Uterus (tissue), 3 donors: ENCODE measurements at regions not wholly inside any gene's neighbourhood (a gene's known extent, or its start where the extent isn't known, plus 50 kb on each side); places are given as distances from the start of the nearest gene placed in this dataset.

Source experiments
- DNase-seq, 2 donors: peaks; one replicate each; pipeline ENCODE4 v3.0.0-alpha.2; 2019 to 2020
- H3K27ac ChIP-seq, 2 donors: fragments of 200-600 bp; sonication (generic); 1 replicate in 1 of 2; 2 replicates in 1 of 2; pipeline ENCODE4 v1.5.1; 2016 to 2018
- H3K27me3 ChIP-seq, 2 donors: fragments of 200-600 bp; sonication (generic); one replicate each; pipeline ENCODE4 v1.5.1; 2018 to 2019; ENCODE audit warnings: control low read depth in 1 of 2
- H3K36me3 ChIP-seq, 2 donors: fragments of 200-600 bp; sonication (generic); one replicate each; pipeline ENCODE4 v1.5.1; 2019; ENCODE audit warnings: control low read depth in 1 of 2
- H3K4me1 ChIP-seq, 2 donors: fragments of 200-600 bp; sonication (generic); one replicate each; pipeline ENCODE4 v1.5.1; 2018 to 2019; ENCODE audit warnings: control low read depth in 1 of 2
- H3K4me3 ChIP-seq, 2 donors: fragments of 200-600 bp; sonication (generic); 1 replicate in 1 of 2; 2 replicates in 1 of 2; pipeline ENCODE4 v1.5.1; 2018 to 2019; ENCODE audit warnings: mild to moderate bottlenecking in 1 of 2
- H3K9me3 ChIP-seq, 2 donors: fragments of 200-600 bp; sonication (generic); one replicate each; pipeline ENCODE4 v1.5.1; 2019; ENCODE audit warnings: control low read depth in 1 of 2
- POLR2A ChIP-seq, 2 donors: fragments of 450-650 bp; IDR thresholded peaks; one replicate each; pipeline ENCODE4 v1.6.1; 2016; ENCODE audit warnings: antibody characterized with exemption in 2 of 2, mild to moderate bottlenecking in 1 of 2, moderate library complexity in 1 of 2
- intact Hi-C: fragments of 100-400 bp; cut with DNase I; formaldehyde crosslinking; loops from one replicate; pipeline ENCODE4 v1.15.1; 2023; ENCODE audit warnings: low total_unique reads
- TF ChIP-seq, protein P1 (sequence below), 4 experiments: fragments of 200-600 bp in 2 of 4; fragments of 450-650 bp in 2 of 4; sonication (generic) in 2 of 4; IDR thresholded peaks; one replicate each; pipeline ENCODE4 v1.5.1; 2016 to 2019; ENCODE audit warnings: antibody characterized with exemption in 4 of 4, mild to moderate bottlenecking in 2 of 4, moderate library complexity in 1 of 4
- donor health status: DM: yes; HTN: yes; CAD: no.

DNA sequence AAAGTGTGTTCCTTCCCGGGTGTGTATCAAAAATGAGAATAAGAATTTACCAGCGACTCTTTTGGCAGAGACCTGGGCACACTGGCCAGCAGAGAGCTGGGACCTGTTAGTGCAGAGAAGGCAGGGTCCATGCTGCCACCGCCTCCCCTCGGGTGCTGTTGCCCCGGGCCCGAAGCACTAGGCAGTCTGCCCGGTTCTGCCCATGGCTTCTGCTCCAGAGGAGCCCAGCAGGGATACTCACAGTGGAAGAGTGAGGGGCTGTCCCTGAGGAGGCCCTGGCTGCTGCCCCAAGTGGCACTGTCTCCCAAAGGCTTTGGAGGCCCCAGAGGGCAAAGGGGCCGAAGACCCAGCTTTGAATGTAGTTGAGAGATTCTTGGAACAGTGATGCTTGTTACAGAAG lies 80.5 kb downstream of the MIS18A start:
- no peak for DNase-seq
- no peak for TF ChIP-seq POLR2A (IDR thresholded peaks at IDR 0.05)
- TF ChIP-seq, protein P1, sequence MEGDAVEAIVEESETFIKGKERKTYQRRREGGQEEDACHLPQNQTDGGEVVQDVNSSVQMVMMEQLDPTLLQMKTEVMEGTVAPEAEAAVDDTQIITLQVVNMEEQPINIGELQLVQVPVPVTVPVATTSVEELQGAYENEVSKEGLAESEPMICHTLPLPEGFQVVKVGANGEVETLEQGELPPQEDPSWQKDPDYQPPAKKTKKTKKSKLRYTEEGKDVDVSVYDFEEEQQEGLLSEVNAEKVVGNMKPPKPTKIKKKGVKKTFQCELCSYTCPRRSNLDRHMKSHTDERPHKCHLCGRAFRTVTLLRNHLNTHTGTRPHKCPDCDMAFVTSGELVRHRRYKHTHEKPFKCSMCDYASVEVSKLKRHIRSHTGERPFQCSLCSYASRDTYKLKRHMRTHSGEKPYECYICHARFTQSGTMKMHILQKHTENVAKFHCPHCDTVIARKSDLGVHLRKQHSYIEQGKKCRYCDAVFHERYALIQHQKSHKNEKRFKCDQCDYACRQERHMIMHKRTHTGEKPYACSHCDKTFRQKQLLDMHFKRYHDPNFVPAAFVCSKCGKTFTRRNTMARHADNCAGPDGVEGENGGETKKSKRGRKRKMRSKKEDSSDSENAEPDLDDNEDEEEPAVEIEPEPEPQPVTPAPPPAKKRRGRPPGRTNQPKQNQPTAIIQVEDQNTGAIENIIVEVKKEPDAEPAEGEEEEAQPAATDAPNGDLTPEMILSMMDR (IDR thresholded peaks at IDR 0.05) = no peak

DNA sequence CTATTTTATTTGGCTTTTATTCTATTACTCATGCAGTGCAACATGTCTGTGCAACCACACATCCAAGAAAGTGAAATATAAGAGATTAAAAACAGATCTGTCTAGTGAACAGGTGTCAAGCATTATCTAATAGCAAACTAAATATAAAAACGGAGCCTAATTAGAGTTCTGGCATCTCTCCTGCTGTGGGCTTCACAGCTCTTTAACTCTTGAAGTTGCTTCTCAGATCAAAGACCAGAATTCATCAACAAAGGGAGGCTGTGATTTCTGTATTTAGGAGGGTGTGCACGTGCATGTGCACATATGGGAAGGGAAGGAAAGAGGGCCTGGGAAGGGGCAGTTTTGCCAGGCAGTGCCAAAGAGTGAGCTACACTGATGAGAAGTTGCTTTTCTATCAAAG lies 81.0 kb downstream of the MIS18A start:
- Histone ChIP-seq H3K9me3 (no peaks in the 10 kb centered on the region), H3K27ac (no peak overlapping the region), H3K27me3 (no peaks in the 10 kb centered on the region), H3K4me1 (no peaks in the 10 kb centered on the region), H3K36me3 (no peaks in the 10 kb centered on the region), H3K4me3 (no peak overlapping the region)
- intact Hi-C loops = no loop called here
- no peak for DNase-seq
- no peak for TF ChIP-seq POLR2A (IDR thresholded peaks at IDR 0.05)
- TF ChIP-seq, protein P1 (IDR thresholded peaks at IDR 0.05) = no peak

More for the DNA sequence above, 80.5 kb downstream of the MIS18A start:
- Histone ChIP-seq H3K4me1 (no peaks in the 10 kb centered on the region), H3K27me3 (no peaks in the 10 kb centered on the region), H3K4me3 (no peak overlapping the region), H3K9me3 (no peaks in the 10 kb centered on the region), H3K27ac (no peak overlapping the region), H3K36me3 (no peaks in the 10 kb centered on the region)
- intact Hi-C loops = no loop called here

DNA sequence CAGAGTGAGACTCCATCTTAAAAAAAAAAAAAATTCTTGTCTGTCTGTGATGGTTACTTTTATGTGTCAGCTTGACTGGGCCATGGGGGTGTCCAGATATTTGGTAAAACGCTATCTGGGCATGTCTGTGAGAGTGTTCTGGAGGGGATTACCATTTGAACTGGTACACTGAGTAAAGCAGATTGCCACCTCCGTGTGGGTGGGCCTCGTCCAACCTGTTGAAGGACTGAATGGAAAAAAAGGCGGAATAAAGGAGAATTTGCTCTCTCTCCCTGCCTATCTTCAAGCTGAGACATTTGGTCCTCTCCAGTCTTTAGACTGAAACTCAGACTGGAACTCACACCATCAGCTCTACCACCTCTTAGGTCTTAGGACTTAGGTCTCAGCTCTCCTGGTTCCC lies 82.8 kb downstream of the MIS18A start:
- no peak overlapping the region for H3K27ac ChIP-seq
- intact Hi-C loops = no loop called here

DNA sequence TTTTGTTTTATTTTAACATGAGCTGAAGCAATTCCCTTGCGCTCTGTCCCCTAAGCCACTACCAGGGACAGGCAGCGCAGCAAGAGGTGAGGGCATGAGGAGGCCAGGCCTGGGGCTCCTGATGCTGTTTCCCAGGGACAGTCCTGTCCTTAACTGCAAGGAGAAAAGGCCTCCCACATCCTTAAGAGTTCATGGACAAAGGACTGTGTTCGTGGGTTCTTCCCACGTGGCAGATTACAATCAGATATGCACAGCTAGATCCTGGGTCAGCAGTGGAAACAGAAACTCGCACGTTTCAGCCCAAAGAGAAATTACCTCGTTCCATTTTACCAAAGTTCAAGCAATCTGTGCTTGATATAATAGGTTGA lies 85.8 kb downstream of the MIS18A start:
- Histone ChIP-seq H3K4me1 (no peaks in the 10 kb centered on the region), H3K27ac (no peak overlapping the region), H3K4me3 (no peak overlapping the region), H3K27me3 (no peaks in the 10 kb centered on the region), H3K9me3 (no peaks in the 10 kb centered on the region), H3K36me3 (no peaks in the 10 kb centered on the region)
- no peak for DNase-seq
- TF ChIP-seq, protein P1 (IDR thresholded peaks at IDR 0.05) = no peak
- TF ChIP-seq POLR2A (IDR thresholded peaks at IDR 0.05) = no peak
- intact Hi-C loops = no loop called here

More for the DNA sequence above, 82.8 kb downstream of the MIS18A start:
- no peaks in the 10 kb centered on the region for H3K36me3 ChIP-seq
- no peaks in the 10 kb centered on the region for H3K9me3 ChIP-seq
- no peaks in the 10 kb centered on the region for H3K4me1 ChIP-seq
- H3K4me3 ChIP-seq = no peak overlapping the region
- no peaks in the 10 kb centered on the region for H3K27me3 ChIP-seq
- TF ChIP-seq POLR2A (IDR thresholded peaks at IDR 0.05) = no peak
- TF ChIP-seq, protein P1 (IDR thresholded peaks at IDR 0.05) = no peak
- DNase-seq = no peak

DNA sequence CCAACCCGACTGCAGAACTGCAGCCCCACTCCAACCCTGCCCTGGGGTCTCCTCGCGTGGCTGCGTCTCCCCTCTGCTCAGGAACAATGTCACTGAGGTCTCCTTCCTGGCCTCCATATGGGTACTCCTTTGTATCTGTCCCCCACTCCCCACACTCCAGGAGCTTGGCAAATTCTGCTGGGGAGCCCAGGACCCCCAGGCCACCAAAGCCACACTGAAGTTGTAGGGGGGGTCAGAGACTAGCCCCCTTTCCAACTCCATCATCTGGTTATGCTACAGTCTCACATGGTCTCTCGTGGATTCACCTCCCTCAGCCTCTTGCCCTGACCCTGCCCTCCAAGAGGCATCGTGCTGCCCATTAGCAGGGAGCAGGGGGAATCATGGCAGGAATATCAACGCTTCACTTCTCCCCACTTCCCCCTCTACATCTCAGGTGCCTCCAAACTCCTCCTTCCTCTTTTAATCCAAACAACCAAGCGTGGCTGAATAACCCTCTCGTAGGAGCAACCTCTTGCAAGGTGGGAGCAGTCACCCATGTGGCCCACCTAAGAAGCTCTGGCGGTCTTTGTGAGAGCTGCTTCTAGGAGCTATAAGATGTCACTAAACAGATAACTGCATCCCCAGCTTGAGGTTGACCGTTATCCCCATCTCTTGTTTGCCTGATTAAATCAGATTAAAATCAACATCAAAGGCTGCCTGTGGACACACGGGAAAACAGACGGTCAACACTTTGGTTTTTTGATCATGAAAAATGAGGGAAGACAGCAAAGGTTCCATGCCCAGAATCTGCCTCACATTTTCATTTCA lies 86.4 kb downstream of the MIS18A start:
- intact Hi-C loops = no loop called here
- Histone ChIP-seq H3K36me3 (no peaks in the 10 kb centered on the region), H3K27me3 (no peaks in the 10 kb centered on the region), H3K27ac (no peak overlapping the region), H3K4me1 (no peaks in the 10 kb centered on the region), H3K9me3 (no peaks in the 10 kb centered on the region), H3K4me3 (no peak overlapping the region)
- DNase-seq = no peak
- no peak for TF ChIP-seq POLR2A (IDR thresholded peaks at IDR 0.05)
- TF ChIP-seq, protein P1 (IDR thresholded peaks at IDR 0.05) = no peak
